ENCODE measurements at regions not wholly inside any gene's neighbourhood (a gene's known extent, or its start where the extent isn't known, plus 50 kb on each side); places are given as distances from the start of the nearest gene placed in this dataset.

DNA sequence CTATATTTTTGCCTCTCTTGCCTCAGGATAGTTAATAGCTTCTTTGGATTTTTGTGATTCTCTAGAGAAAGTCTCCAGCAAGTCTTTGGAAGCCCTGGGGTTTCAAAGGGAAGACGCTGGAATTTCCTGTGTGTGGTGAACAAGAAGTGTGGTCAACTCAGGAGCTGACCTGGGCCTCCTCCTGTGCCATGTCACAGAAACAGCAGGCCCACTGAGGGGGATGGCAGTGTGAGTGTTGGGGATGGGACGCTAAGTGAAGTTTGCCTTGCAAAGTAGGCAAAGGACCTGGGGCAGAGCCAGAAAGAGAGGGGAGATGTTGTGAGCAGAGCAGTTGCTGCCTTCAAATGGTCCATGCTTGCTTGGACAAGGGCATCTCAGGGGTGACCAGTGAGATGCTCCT is 226.3 kb downstream of the DMRT2 start:
- H3K27me3 Mint-ChIP-seq (ENCODE audit: low read depth) = peaks cover 3% of the 10 kb centered on the region
- peaks cover 4% of the 10 kb centered on the region for H3K9me3 Mint-ChIP-seq
- no peak overlapping the region for H3K4me3 Mint-ChIP-seq
- H3K4me1 Mint-ChIP-seq = peaks cover 4% of the 10 kb centered on the region
- no peak overlapping the region for H3K27ac Mint-ChIP-seq
- TF ChIP-seq, protein P1, sequence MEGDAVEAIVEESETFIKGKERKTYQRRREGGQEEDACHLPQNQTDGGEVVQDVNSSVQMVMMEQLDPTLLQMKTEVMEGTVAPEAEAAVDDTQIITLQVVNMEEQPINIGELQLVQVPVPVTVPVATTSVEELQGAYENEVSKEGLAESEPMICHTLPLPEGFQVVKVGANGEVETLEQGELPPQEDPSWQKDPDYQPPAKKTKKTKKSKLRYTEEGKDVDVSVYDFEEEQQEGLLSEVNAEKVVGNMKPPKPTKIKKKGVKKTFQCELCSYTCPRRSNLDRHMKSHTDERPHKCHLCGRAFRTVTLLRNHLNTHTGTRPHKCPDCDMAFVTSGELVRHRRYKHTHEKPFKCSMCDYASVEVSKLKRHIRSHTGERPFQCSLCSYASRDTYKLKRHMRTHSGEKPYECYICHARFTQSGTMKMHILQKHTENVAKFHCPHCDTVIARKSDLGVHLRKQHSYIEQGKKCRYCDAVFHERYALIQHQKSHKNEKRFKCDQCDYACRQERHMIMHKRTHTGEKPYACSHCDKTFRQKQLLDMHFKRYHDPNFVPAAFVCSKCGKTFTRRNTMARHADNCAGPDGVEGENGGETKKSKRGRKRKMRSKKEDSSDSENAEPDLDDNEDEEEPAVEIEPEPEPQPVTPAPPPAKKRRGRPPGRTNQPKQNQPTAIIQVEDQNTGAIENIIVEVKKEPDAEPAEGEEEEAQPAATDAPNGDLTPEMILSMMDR (IDR thresholded peaks at IDR 0.05; ENCODE audit: unreplicated experiment in 3 of 3) = no peak
- no peaks in the 10 kb centered on the region for H3K36me3 Mint-ChIP-seq (ENCODE audit: low read depth)

- H3K36me3 Mint-ChIP-seq (ENCODE audit: low read depth) = no peaks in the 10 kb centered on the region
- no peaks in the 10 kb centered on the region for H3K27me3 Mint-ChIP-seq (ENCODE audit: low read depth)
- no peak overlapping the region for H3K4me3 Mint-ChIP-seq
- no peak overlapping the region for H3K27ac Mint-ChIP-seq
- TF ChIP-seq, protein P1 (IDR thresholded peaks at IDR 0.05; ENCODE audit: unreplicated experiment in 3 of 3) = no peak
- H3K4me1 Mint-ChIP-seq = no peaks in the 10 kb centered on the region
- H3K9me3 Mint-ChIP-seq = peaks cover 14% of the 10 kb centered on the region
Observed at GRCh38 chr9:1284727-1285126, 234.6 kb downstream of the DMRT2 start.

DNA sequence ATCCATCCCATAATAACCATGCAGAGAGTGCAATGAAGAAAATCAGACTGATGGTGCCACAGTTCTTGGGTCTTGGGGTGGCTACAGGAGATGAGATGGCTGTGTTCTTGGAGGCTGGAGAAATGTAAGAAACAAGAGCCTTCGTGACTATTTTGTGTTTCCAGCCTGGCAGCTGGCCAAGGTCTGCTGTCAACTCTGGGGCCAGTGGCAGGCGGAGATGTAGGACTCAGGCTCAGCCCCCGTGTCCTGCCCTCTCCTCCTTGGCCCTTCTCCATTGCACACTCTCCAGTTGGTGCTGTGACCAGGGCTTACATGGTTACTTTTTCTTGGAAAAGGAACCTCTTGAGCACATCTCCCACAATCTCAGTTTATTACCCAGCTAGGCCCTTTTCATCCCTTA is 235.4 kb downstream of the DMRT2 start:
- Mint-ChIP-seq H3K9me3 (peaks cover 14% of the 10 kb centered on the region), H3K27me3 (ENCODE audit: low read depth) (no peaks in the 10 kb centered on the region), H3K36me3 (ENCODE audit: low read depth) (no peaks in the 10 kb centered on the region), H3K27ac (no peak overlapping the region), H3K4me1 (no peaks in the 10 kb centered on the region), H3K4me3 (no peak overlapping the region)
- TF ChIP-seq, protein P1 (IDR thresholded peaks at IDR 0.05; ENCODE audit: unreplicated experiment in 3 of 3) = no peak

DNA sequence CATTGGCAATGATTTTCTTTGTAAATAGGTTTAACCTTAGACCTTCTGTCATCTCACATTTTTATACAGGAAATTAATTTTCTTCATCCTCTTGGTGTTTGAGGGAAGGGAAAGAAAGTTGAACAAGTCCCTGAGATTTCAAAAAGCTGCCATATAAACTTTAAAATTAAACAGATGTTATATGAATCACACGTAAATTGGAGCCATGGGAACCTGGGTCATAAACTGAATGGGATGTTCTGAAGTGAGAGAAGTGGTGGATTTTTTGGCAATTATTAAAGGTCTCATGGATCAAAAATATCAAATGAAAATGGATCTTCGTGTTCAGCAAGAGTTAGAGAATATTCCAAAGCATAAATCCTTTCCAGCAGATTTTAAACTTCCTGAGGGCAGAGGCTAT is 242.2 kb downstream of the DMRT2 start:
- peaks cover 7% of the 10 kb centered on the region for H3K9me3 Mint-ChIP-seq
- H3K4me3 Mint-ChIP-seq = no peak overlapping the region
- no peaks in the 10 kb centered on the region for H3K36me3 Mint-ChIP-seq (ENCODE audit: low read depth)
- no peaks in the 10 kb centered on the region for H3K4me1 Mint-ChIP-seq
- H3K27ac Mint-ChIP-seq = no peak overlapping the region
- TF ChIP-seq, protein P1 (IDR thresholded peaks at IDR 0.05; ENCODE audit: unreplicated experiment in 3 of 3) = no peak
- no peaks in the 10 kb centered on the region for H3K27me3 Mint-ChIP-seq (ENCODE audit: low read depth)

GRCh38 chr9:1294641-1295258 is 244.6 kb downstream of the DMRT2 start:
- Mint-ChIP-seq H3K9me3 (peaks cover 2% of the 10 kb centered on the region), H3K27me3 (ENCODE audit: low read depth) (no peaks in the 10 kb centered on the region), H3K27ac (no peak overlapping the region), H3K4me3 (no peak overlapping the region), H3K4me1 (no peaks in the 10 kb centered on the region), H3K36me3 (ENCODE audit: low read depth) (no peaks in the 10 kb centered on the region)
- TF ChIP-seq, protein P1 (IDR thresholded peaks at IDR 0.05; ENCODE audit: unreplicated experiment in 3 of 3) = no peak

- H3K27ac Mint-ChIP-seq = no peak overlapping the region
- TF ChIP-seq, protein P1 (IDR thresholded peaks at IDR 0.05; ENCODE audit: unreplicated experiment in 3 of 3) = no peak
- H3K27me3 Mint-ChIP-seq (ENCODE audit: low read depth) = no peaks in the 10 kb centered on the region
- H3K36me3 Mint-ChIP-seq (ENCODE audit: low read depth) = no peaks in the 10 kb centered on the region
- no peaks in the 10 kb centered on the region for H3K4me1 Mint-ChIP-seq
- H3K4me3 Mint-ChIP-seq = no peak overlapping the region
- H3K9me3 Mint-ChIP-seq = peaks cover 2% of the 10 kb centered on the region
Observed at GRCh38 chr9:1296331-1296730, 246.2 kb downstream of the DMRT2 start.

Measured in nephron (organoid).